GM12878 (cell line): ENCODE measurements at regions not wholly inside any gene's neighbourhood (a gene's known extent, or its start where the extent isn't known, plus 50 kb on each side); places are given as distances from the start of the nearest gene placed in this dataset.

Experiments
- ATAC-seq: fragments of 200-7000 bp; cut with Tn5 transposase; 3 replicates; pipeline ENCODE4 v1.9.1; 2020; ENCODE audit warnings: mild to moderate bottlenecking, moderate library complexity
- BruUV-seq: library from RNA; stranded (reverse); fragments of 400-500 nt; replicated peaks from 2 replicates; lab custom pipeline; 2021; lab: Mats Ljungman, UMichigan
- CTCF ChIA-PET: fragments of 300-600 bp; sonication (Branson Sonifier 250); formaldehyde crosslinking; extraction: SDS; loops from one replicate; lab custom pipeline; 2021; ENCODE audit warnings: inconsistent platforms; lab: Yijun Ruan, JAX
- POLR2A ChIA-PET: fragments of 350-600 bp; formaldehyde crosslinking; extraction: SDS; loops from one replicate; lab custom pipeline; 2021; ENCODE audit warnings: inconsistent platforms; lab: Charles Lee
- RAD21 ChIA-PET: fragments of 300-600 bp; sonication (Branson Sonifier 250); formaldehyde crosslinking; loops from one replicate; lab custom pipeline; 2023; ENCODE audit warnings: antibody characterized with exemption; ENCODE audit not compliant: unreplicated experiment; lab: Charles Lee
- SMC1A ChIA-PET: fragments of 300-600 bp; sonication (Branson Sonifier 250); formaldehyde crosslinking; loops from one replicate; lab custom pipeline; 2023; ENCODE audit not compliant: unreplicated experiment, uncharacterized antibody; lab: Charles Lee
- DNase-seq: peaks from one replicate; pipeline ENCODE4 v3.0.0-alpha.2; 2011; ENCODE audit warnings: low read depth, low spot score
- FAIRE-seq: peaks from 3 replicates; lab custom pipeline; 2011; peaks lifted over from hg19 to GRCh38; lab: Jason Lieb, UNC
- H2AFZ ChIP-seq: 2 replicates; pipeline ENCODE4 v1.6.0; 2011; ENCODE audit warnings: low read depth, low read length, control low read depth; ENCODE audit not compliant: control insufficient read depth
- H3K27ac ChIP-seq: 2 replicates; pipeline ENCODE4 v1.5.1; 2011; ENCODE audit warnings: control low read depth; ENCODE audit not compliant: control insufficient read depth, insufficient read depth
- H3K27me3 ChIP-seq, 2 experiments: replicated peaks in 1 of 2; 2 replicates each; pipeline versions ENCODE4 v1.6.0 to v1.6.1; 2011; ENCODE audit warnings: low read length in 1 of 2; ENCODE audit not compliant: control insufficient read depth in 2 of 2, insufficient read depth in 2 of 2
- H3K36me3 ChIP-seq, 2 experiments: 2 replicates each; pipeline ENCODE4 v1.5.1; 2011; ENCODE audit warnings: low read length in 1 of 2; ENCODE audit not compliant: control insufficient read depth in 2 of 2, insufficient read depth in 2 of 2
- H3K4me1 ChIP-seq: 2 replicates; pipeline ENCODE4 v1.6.1; 2011; ENCODE audit warnings: mild to moderate bottlenecking, low read length, moderate library complexity, mixed read lengths; ENCODE audit not compliant: control insufficient read depth, insufficient read depth
- H3K4me2 ChIP-seq: 2 replicates; pipeline ENCODE4 v1.6.0; 2011; ENCODE audit warnings: control low read depth; ENCODE audit not compliant: control insufficient read depth, insufficient read depth
- H3K4me3 ChIP-seq: fragments of 200-600 bp; sonication (generic); 2 replicates; pipeline ENCODE4 v1.5.1; 2016
- H3K79me2 ChIP-seq: 2 replicates; pipeline ENCODE4 v1.6.0; 2011; ENCODE audit warnings: low read length; ENCODE audit not compliant: control insufficient read depth, insufficient read depth
- H3K9ac ChIP-seq: 2 replicates; pipeline ENCODE4 v1.8.0; 2011; ENCODE audit warnings: low read length, control low read depth, mixed read lengths; ENCODE audit not compliant: control insufficient read depth, insufficient read depth
- H3K9me3 ChIP-seq: replicated peaks from 3 replicates; pipeline ENCODE4 v1.5.1; 2011; ENCODE audit warnings: mild to moderate bottlenecking, low read length; ENCODE audit not compliant: control insufficient read depth, insufficient read depth
- H4K20me1 ChIP-seq: 2 replicates; pipeline ENCODE4 v1.6.0; 2011; ENCODE audit not compliant: control insufficient read depth, insufficient read depth
- BCL3 ChIP-seq: IDR thresholded peaks from 2 replicates; pipeline ENCODE4 v1.6.1; 2011; ENCODE audit warnings: borderline replicate concordance, low read depth, mild to moderate bottlenecking, moderate library complexity, low read length; ENCODE audit not compliant: insufficient read depth, poor library complexity, severe bottlenecking
- CEBPB ChIP-seq, 2 experiments: fragments of 150-350 bp in 1 of 2; IDR thresholded peaks; 2 replicates each; pipeline ENCODE4 v1.6.1; 2012 to 2014; ENCODE audit warnings: low read depth in 2 of 2, low read length in 2 of 2, borderline replicate concordance in 1 of 2, inconsistent platforms in 1 of 2
- CEBPZ ChIP-seq: fragments of 150-350 bp; IDR thresholded peaks from 2 replicates; pipeline ENCODE4 v1.6.1; 2016; ENCODE audit warnings: low read depth, low read length
- CHD1 ChIP-seq: IDR thresholded peaks from 2 replicates; pipeline ENCODE4 v1.6.1; 2012; ENCODE audit warnings: low read depth, low read length, improper control_type of control experiment
- CUX1 ChIP-seq: IDR thresholded peaks from 2 replicates; pipeline ENCODE4 v1.6.1; 2012; ENCODE audit warnings: improper control_type of control experiment, low read depth, low read length; ENCODE audit not compliant: insufficient replicate concordance
- MAX ChIP-seq: IDR thresholded peaks from 2 replicates; pipeline ENCODE4 v1.6.1; 2012; ENCODE audit warnings: low read depth, low read length, improper control_type of control experiment
- MTA3 ChIP-seq: IDR thresholded peaks from 2 replicates; pipeline ENCODE4 v1.6.1; 2012; ENCODE audit warnings: low read length, inconsistent platforms, borderline replicate concordance
- NFYA ChIP-seq: IDR thresholded peaks from 2 replicates; pipeline ENCODE4 v1.6.1; 2011; ENCODE audit warnings: low read depth, mild to moderate bottlenecking, low read length, improper control_type of control experiment, borderline replicate concordance
- POLR2AphosphoS2 ChIP-seq: IDR thresholded peaks from 2 replicates; pipeline ENCODE4 v1.6.1; 2011; ENCODE audit warnings: low read depth, mild to moderate bottlenecking, low read length, improper control_type of control experiment, moderate library complexity
- SUPT20H ChIP-seq: IDR thresholded peaks from 2 replicates; pipeline ENCODE4 v1.6.1; 2011; ENCODE audit warnings: low read depth, mild to moderate bottlenecking, low read length, moderate library complexity, borderline replicate concordance; ENCODE audit not compliant: control insufficient read depth
- TBL1XR1 ChIP-seq: IDR thresholded peaks from 2 replicates; pipeline ENCODE4 v1.6.1; 2012; ENCODE audit warnings: low read depth, low read length, improper control_type of control experiment
- WGBS: methylation state at CpG from one replicate; pipeline ENCODE4 v1.1.6; 2016; ENCODE audit warnings: low lambda C conversion rate; ENCODE audit not compliant: insufficient replicate concordance, insufficient coverage; ENCODE audit errors: missing lambda C conversion rate; 5-methylcytosine and 5-hydroxymethylcytosine counted together
- in situ Hi-C: fragments of 300-500 bp; cut with MboI; formaldehyde crosslinking; loops from 9 replicates; pipeline ENCODE4 v1.14.3; 2018; ENCODE audit warnings: mixed read lengths
- intact Hi-C: fragments of 100-400 bp; cut with micrococcal nuclease; formaldehyde crosslinking; loops from one replicate; pipeline ENCODE4 v1.14.2; 2022; ENCODE audit not compliant: unreplicated experiment

- intact Hi-C loops = no loop called here
- BruUV-seq = no TSS peak
- no peaks in the 10 kb centered on the region; the same call in 1 of the 2 replicates for H3K4me1 ChIP-seq
- TF ChIP-seq SUPT20H = no peak
- TF ChIP-seq MTA3 = no peak
- TF ChIP-seq MAX = no peak
- no peak for TF ChIP-seq CEBPB (IDR thresholded peaks at IDR 0.05; ENCODE audit: borderline replicate concordance in 1 of 2, low read depth in 2 of 2, low read length in 2 of 2)
- no peak for TF ChIP-seq BCL3
- no peak for TF ChIP-seq CUX1
- no peak for TF ChIP-seq CHD1
- TF ChIP-seq POLR2AphosphoS2 = no peak
- TF ChIP-seq NFYA = no peak
- no peak for TF ChIP-seq TBL1XR1
- no peak for TF ChIP-seq CEBPZ
- TF ChIP-seq, all 136 proteins: peak for 0
- in situ Hi-C loops = no loop called here
- Histone ChIP-seq H3K79me2 (no peaks in the 10 kb centered on the region), H3K27me3 (no peaks in the 10 kb centered on the region), H2AFZ (no peak overlapping the region), H3K27ac (no peak overlapping the region), H3K4me2 (no peak overlapping the region), H3K9me3 (no peaks in the 10 kb centered on the region; the same call in 2 of the 3 replicates), H3K4me3 (no peak overlapping the region), H3K36me3 (no peaks in the 10 kb centered on the region), H3K9ac (no peak overlapping the region), H4K20me1 (no peaks in the 10 kb centered on the region)
- ChIA-PET POLR2A (interaction anchor here (1.1 kb wide), 1 partner anchor 11 kb away, joined by 3 read pairs; no protein-coding TSS in a partner anchor), CTCF (interaction anchor here (0.8 to 1.4 kb wide), 3 partner anchors 16 to 594 kb away, joined by 3 read pairs; no protein-coding TSS in a partner anchor), SMC1A (interaction anchor here (1.0 to 1.2 kb wide), 2 partner anchors 20 to 26 kb away, joined by 3 read pairs; no protein-coding TSS in a partner anchor), RAD21 (interaction anchor here (1.0 kb wide), 1 partner anchor 236 kb away, joined by 3 read pairs; no protein-coding TSS in a partner anchor)
- ATAC-seq (no peak), DNase-seq (no peak), FAIRE-seq (no peak)
- 47% methylated on average over 3 of the region's 3 CpGs for WGBS
These were observed 821.2 kb downstream of the VRK1 start for GRCh38 chr14:97618401-97618800.
